AG08396 (cell line): ENCODE measurements at regions not wholly inside any gene's neighbourhood (a gene's known extent, or its start where the extent isn't known, plus 50 kb on each side); places are given as distances from the start of the nearest gene placed in this dataset.
"Not testable (repeated sequence)": the region's sequence is repeated elsewhere in the genome, so short reads cannot be mapped to it uniquely, and the experiment has no call there.

Source experiments
- DNase-seq: peaks from one replicate; pipeline ENCODE4 v3.0.0; 2012; ENCODE audit warnings: low spot score, mixed read lengths

DNA sequence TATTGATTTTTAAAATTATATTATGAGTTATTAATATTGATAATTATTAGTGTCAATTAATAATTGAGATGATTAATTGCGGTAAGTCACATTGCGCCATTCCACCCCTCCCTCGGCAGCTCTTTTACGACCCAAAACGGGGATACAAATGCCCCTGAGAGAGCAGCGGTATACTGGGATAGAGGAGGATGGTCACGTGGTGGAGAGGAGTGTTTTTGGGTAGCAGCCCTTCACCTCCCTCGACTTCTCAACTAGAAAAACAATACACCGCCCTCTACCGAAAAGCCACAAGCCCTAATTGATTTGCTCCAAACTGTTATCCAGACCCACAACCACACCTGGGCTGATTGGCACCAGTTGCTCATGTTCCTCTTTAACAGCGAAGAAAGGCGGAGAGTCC, 71.0 kb downstream of the DAPL1 start:
- DNase-seq = not testable (repeated sequence)

GRCh38 chr2:158867531-158868191, 72.5 kb downstream of the DAPL1 start:
- not testable (repeated sequence) for DNase-seq

- DNase-seq = not testable (repeated sequence)
Measured at GRCh38 chr2:158868386-158868785, 73.3 kb downstream of the DAPL1 start.

DNA sequence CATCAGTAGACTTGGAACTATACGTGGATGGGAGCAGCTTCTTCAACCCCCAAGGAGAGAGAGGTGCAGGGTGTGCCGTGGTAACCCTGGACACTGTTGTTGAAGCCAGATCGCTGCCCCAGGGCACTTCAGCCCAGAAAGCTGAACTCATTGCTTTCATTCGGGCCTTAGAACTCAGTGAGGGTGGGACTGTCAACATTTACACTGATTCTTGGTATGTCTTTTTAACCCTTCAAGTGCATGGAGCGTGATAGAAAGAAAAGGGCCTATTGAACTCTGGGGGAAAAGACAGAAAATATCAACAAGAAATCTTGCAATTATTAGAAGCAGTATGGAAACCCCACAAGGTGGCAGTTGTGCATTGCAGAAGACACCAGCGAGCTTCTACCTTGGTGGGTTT, 74.0 kb downstream of the DAPL1 start:
- not testable (repeated sequence) for DNase-seq

DNA sequence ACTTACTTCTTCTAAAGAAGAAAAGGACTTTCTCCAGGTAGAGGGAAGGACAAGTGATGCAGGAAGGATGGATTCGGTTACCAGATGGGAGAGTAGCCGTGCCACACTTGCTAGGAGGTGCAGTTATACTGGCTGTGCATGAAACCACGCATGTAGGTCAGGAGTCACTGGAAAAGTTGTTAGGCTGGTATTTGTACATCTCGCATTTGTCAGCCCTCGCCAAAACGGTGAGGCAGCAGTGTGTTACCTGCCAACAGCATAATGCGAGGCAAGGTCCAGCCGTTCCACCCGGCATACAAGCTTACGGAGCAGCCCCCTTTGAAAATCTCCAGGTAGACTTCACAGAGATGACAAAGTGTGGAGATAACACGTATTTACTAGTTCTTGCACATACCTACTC, 74.5 kb downstream of the DAPL1 start:
- DNase-seq = not testable (repeated sequence)

DNA sequence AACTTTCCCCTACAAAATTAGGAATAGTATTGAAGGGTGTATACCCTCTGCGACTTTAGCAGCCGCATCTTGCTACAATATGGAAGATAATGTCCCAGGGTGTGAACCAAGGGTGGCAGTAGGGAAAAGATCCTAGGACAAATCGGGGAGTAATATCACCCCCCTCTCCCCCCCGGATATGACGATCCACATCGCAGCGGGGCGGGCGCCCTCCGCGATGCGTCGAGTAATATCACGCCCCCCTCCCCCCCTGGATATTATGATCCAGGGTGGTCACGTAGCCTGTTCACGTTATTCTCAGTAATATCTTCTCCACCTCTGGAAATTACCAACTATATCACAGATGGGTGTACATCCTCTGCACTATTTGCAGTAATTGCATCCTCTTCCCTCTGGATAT, 82.9 kb downstream of the DAPL1 start:
- no peak for DNase-seq

- DNase-seq = no peak
Measured at GRCh38 chr2:158879229-158879903, 84.2 kb downstream of the DAPL1 start.

DNA sequence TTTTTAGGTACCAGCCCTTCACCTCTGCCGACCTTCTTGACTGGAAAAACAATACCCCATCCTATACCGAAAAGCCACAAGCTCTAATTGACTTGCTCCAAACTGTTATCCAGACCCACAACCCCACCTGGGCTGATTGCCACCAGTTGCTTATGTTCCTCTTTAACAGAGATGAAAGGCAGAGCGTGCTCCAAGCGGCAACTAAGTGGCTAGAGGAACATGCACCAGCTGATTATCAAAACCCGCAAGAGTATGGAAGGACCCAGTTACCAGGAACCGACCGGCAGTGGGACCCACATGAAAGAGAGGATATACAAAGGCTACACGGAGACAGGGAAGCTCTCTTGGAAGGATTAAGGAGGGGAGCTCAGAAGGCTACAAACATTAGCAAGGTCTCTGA, 86.1 kb upstream of the TANC1 start:
- no peak for DNase-seq

GRCh38 chr2:158884552-158884951, 83.9 kb upstream of the TANC1 start:
- not testable (repeated sequence) for DNase-seq

DNA sequence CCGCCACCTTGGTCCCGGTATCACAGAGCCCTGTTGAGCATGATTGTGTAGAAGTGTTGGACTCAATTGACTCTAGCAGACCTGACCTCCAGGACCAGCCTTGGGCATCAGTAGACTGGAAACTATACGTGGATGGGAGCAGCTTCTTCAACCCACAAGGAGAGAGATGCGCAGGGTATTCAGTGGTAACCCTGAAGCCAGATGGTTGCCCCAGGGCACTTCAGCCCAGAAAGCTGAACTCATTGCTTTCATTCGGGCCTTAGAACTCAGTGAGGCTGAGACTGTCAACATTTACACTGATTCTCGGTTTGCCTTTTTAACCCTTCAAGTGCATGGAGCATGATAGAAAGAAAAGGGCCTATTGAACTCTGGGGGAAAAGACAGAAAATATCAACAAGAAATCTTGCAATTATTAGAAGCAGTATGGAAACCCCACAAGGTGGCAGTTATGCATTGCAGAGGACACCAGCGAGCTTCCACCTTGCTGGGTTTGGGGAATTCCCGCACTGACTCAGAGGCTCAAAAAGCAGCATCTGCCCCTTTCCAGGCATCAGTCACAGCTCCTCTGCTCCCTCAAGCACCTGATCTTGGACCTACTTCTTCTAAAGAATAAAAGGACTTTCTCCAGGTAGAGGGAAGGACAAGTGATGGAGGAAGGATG, 83.3 kb upstream of the TANC1 start:
- not testable (repeated sequence) for DNase-seq

DNA sequence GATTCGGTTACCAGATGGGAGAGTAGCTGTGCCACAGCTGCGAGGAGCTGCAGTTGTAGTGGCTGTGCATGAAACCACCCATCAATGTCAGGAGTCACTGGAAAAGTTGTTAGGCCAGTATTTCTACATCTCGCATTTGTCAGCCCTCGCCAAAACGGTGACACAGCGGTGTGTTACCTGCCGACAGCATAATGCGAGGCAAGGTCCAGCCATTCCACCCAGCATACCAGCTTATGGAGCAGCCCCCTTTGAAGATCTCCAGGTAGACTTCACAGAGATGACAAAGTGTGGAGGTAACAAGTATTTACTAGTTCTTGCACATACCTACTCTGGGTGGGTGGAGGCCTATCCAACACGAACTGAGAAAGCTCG, 82.8 kb upstream of the TANC1 start:
- not testable (repeated sequence) for DNase-seq

- no peak for DNase-seq
Measured at GRCh38 chr2:158889135-158889853, 79.1 kb upstream of the TANC1 start.

DNA sequence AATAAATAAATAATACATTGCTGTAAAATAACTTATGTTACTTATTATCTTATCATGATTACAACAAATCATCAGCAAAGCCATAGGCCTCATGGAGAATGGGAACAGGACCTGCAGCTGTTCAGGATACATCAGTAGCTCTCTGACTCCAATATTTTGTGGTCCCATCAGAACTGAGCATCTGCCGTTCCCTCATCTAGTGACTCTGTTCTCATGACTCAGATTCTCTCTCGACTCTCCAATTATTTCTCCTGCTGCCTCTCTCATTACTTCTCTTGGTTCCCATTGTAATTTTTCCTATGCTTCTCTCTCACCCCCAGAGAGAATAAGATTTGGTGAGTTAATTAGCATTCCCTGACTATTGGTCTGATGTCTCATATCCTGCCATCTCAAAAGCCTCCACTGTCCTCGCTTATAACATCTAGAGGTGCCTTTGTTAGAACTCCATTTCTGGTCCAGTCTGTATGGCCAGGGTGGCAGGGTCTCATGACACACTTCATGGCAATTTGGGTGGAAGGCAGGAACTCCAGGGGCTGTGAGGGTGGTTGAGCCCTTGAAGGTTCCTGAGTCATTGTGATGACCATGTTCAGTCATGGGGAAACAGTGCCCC, 78.0 kb upstream of the TANC1 start:
- no peak for DNase-seq

- peak; percentile 71 for DNase-seq
Measured at GRCh38 chr2:158893026-158893425, 75.4 kb upstream of the TANC1 start.

GRCh38 chr2:158893474-158893873, 75.0 kb upstream of the TANC1 start:
- no peak for DNase-seq

- no peak for DNase-seq
Measured at GRCh38 chr2:158894078-158894477, 74.4 kb upstream of the TANC1 start.

DNA sequence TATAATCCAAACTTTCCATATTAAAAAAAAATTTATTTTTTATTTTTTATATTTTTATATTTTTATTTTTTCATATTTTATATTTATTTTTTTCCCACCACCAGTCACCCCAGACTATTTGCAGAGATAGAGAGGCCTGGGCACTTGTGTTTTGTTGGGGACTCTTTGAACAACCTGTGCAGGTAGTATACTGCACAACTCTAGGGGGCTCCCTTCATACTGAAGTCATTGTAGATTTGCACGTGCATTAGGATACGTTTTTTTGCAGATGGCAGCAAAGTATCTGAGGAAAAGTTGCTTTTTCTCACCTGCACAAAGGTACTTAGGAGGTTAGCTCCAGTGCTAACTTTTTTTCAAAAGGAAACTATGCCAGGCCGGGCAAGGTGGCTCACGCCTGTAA, 73.9 kb upstream of the TANC1 start:
- no peak for DNase-seq

DNA sequence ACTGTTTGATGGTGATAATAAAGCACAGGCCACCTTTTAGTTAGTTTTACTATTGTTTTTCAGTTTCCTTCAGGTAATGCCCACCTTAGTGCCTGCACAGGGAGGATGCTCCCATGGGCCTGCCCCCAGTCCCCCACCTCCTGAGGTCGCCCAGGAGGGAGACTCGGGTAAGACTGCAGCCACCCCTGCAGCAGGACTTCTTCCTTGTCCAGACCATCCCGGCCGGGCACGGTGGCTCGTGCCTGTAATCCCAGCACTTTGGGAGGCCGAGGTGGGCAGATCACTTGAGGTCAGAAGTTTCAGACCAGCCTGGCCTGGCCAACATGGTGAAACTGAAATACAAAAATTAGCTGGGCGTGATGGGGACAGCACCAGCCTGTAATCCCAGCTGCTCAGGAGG, 68.1 kb upstream of the TANC1 start:
- DNase-seq = no peak

- no peak for DNase-seq
Measured at GRCh38 chr2:158902005-158902398, 66.4 kb upstream of the TANC1 start.

GRCh38 chr2:158903711-158904405, 64.6 kb upstream of the TANC1 start:
- no peak for DNase-seq

DNA sequence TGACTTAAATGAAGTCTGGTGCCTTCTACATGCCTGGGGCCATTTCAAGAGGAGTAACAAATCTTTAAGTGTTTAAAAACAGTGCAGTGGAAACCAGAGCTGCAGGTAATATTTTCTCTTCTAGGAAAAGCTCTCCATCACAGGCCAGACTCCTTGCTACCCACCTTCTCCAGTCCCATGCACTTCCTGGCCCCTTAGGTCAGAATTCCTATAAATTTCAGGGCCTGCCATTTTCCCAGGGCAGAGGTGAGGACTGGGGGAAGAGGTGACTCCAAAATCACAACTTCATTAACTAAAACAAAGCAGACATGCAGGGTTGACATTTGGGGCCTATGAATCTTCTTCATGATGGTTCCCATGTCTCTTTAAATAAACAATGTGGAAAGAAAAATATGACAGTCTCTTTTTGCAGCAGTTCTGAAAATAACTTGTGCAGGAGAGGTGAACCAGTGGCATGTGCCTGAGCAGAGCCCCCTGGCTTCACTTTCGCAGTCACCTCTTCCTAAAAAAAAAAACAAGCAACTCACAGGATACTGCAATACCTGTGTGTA, 63.7 kb upstream of the TANC1 start:
- DNase-seq = no peak
